Liver (tissue), 3 donors: ENCODE measurements at regions not wholly inside any gene's neighbourhood (a gene's known extent, or its start where the extent isn't known, plus 50 kb on each side); places are given as distances from the start of the nearest gene placed in this dataset.

Source experiments
- CTCF ChIP-seq: fragments of 150-350 bp; IDR thresholded peaks from 2 replicates; pipeline ENCODE4 v1.5.1; 2017; ENCODE audit warnings: improper control_type of control experiment, low read depth, low read length; ENCODE audit not compliant: missing input control
- FOXA1 ChIP-seq: IDR thresholded peaks from 2 replicates; pipeline ENCODE4 v1.6.1; 2016; ENCODE audit warnings: antibody characterized with exemption
- GABPA ChIP-seq, 2 donors: IDR thresholded peaks in 1 of 2; conservative IDR thresholded peaks in 1 of 2; 2 replicates each; pipeline ENCODE4 v1.6.1; 2016; ENCODE audit warnings: antibody characterized with exemption in 2 of 2, mild to moderate bottlenecking in 1 of 2, moderate library complexity in 1 of 2
- HNF4A ChIP-seq, 2 donors: conservative IDR thresholded peaks; 2 replicates each; pipeline ENCODE4 v1.6.1; 2016; ENCODE audit warnings: antibody characterized with exemption in 2 of 2, mild to moderate bottlenecking in 2 of 2
- JUND ChIP-seq, 2 donors: IDR thresholded peaks; 2 replicates each; pipeline ENCODE4 v1.6.1; 2016; ENCODE audit warnings: antibody characterized with exemption in 2 of 2
- RAD21 ChIP-seq, 2 donors: IDR thresholded peaks; 2 replicates each; pipeline ENCODE4 v1.6.1; 2016; ENCODE audit warnings: antibody characterized with exemption in 2 of 2, mild to moderate bottlenecking in 2 of 2
- REST ChIP-seq: IDR thresholded peaks from 2 replicates; pipeline ENCODE4 v1.6.1; 2016; ENCODE audit warnings: antibody characterized with exemption, mild to moderate bottlenecking
- SP1 ChIP-seq: IDR thresholded peaks from 2 replicates; pipeline ENCODE4 v1.6.1; 2018; ENCODE audit warnings: antibody characterized with exemption, mild to moderate bottlenecking
- TF ChIP-seq, protein P1 (sequence below): IDR thresholded peaks from 2 replicates; pipeline ENCODE4 v1.6.1; 2016; ENCODE audit warnings: antibody characterized with exemption
- donor health status: healthy.
- donor health status: healthy.

GRCh38 chr5:6180231-6180872 is 198.0 kb downstream of the MED10 start:
- TF ChIP-seq RAD21 (IDR thresholded peaks at IDR 0.05) (no peak), FOXA1 (no peak), HNF4A (conservative IDR thresholded peaks at IDR 0.05) (no peak), CTCF (no peak), GABPA (IDR thresholded peaks at IDR 0.05 in 1 of 2, conservative IDR thresholded peaks at IDR 0.05 in 1 of 2) (no peak), REST (no peak), SP1 (no peak), JUND (IDR thresholded peaks at IDR 0.05) (no peak)
- TF ChIP-seq, protein P1, sequence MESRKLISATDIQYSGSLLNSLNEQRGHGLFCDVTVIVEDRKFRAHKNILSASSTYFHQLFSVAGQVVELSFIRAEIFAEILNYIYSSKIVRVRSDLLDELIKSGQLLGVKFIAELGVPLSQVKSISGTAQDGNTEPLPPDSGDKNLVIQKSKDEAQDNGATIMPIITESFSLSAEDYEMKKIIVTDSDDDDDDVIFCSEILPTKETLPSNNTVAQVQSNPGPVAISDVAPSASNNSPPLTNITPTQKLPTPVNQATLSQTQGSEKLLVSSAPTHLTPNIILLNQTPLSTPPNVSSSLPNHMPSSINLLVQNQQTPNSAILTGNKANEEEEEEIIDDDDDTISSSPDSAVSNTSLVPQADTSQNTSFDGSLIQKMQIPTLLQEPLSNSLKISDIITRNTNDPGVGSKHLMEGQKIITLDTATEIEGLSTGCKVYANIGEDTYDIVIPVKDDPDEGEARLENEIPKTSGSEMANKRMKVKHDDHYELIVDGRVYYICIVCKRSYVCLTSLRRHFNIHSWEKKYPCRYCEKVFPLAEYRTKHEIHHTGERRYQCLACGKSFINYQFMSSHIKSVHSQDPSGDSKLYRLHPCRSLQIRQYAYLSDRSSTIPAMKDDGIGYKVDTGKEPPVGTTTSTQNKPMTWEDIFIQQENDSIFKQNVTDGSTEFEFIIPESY = no peak
